Natural killer cell (primary cell): ENCODE measurements at regions not wholly inside any gene's neighbourhood (a gene's known extent, or its start where the extent isn't known, plus 50 kb on each side); places are given as distances from the start of the nearest gene placed in this dataset.

Source experiments
- ATAC-seq, 3 donors: fragments of 150-1000 bp in 2 of 3; fragments of 200-7000 bp in 1 of 3; cut with Tn5 transposase; 1 replicate in 1 of 3; 2 replicates in 2 of 3; pipeline ENCODE4 v1.10.0; 2021; ENCODE audit warnings: mild to moderate bottlenecking in 2 of 3, moderate library complexity in 2 of 3
- DNase-seq, 2 donors: peaks; one replicate each; pipeline versions ENCODE4 v3.0.0 to v3.0.0-alpha.2; 2013 to 2021; ENCODE audit warnings: mixed read lengths in 1 of 2
- H3K27ac ChIP-seq: one replicate; pipeline ENCODE4 v1.5.1; 2013; ENCODE audit warnings: mild to moderate bottlenecking, low read length
- H3K27me3 ChIP-seq: one replicate; pipeline ENCODE4 v1.6.1; 2013; ENCODE audit warnings: low read length; ENCODE audit not compliant: control insufficient read depth, insufficient read depth
- H3K36me3 ChIP-seq: one replicate; pipeline ENCODE4 v1.6.1; 2013; ENCODE audit warnings: low read length; ENCODE audit not compliant: control insufficient read depth, insufficient read depth
- H3K4me1 ChIP-seq: one replicate; pipeline ENCODE4 v1.6.1; 2013; ENCODE audit warnings: low read length; ENCODE audit not compliant: control insufficient read depth, insufficient read depth
- H3K4me3 ChIP-seq: one replicate; pipeline ENCODE4 v1.5.1; 2013; ENCODE audit warnings: low read length
- H3K9me3 ChIP-seq: one replicate; pipeline ENCODE4 v1.6.1; 2013; ENCODE audit warnings: low read length; ENCODE audit not compliant: control insufficient read depth, insufficient read depth
- H3K27ac Mint-ChIP-seq, 2 donors: one replicate each; pipeline ENCODE4 v1.8.0; 2022; ENCODE audit warnings: mild to moderate bottlenecking in 2 of 2, mixed read lengths in 2 of 2, moderate library complexity in 1 of 2
- H3K27me3 Mint-ChIP-seq, 2 donors: one replicate each; pipeline ENCODE4 v1.8.0; 2022; ENCODE audit warnings: low read depth in 2 of 2, mixed read lengths in 2 of 2
- H3K36me3 Mint-ChIP-seq: one replicate; pipeline ENCODE4 v1.8.0; 2022; ENCODE audit warnings: mixed read lengths
- H3K4me1 Mint-ChIP-seq, 2 donors: one replicate each; pipeline ENCODE4 v1.8.0; 2022; ENCODE audit warnings: mixed read lengths in 2 of 2
- H3K4me3 Mint-ChIP-seq: one replicate; pipeline ENCODE4 v1.8.0; 2022; ENCODE audit warnings: mild to moderate bottlenecking, moderate library complexity, mixed read lengths
- H3K9me3 Mint-ChIP-seq, 2 donors: one replicate each; pipeline ENCODE4 v1.8.0; 2022; ENCODE audit warnings: mixed read lengths in 2 of 2
- WGBS: methylation state at CpG from one replicate; pipeline ENCODE4 v1.1.7; 2013; ENCODE audit warnings: missing lambda C conversion rate; ENCODE audit not compliant: insufficient coverage; 5-methylcytosine and 5-hydroxymethylcytosine counted together
- intact Hi-C: fragments of 100-400 bp; cut with micrococcal nuclease; formaldehyde crosslinking; loops from one replicate; pipeline ENCODE4 v1.14.2; 2022
- TF ChIP-seq, protein P1 (sequence below): fragments of 200-600 bp; IDR thresholded peaks from one replicate; pipeline ENCODE4 v1.8.0; 2022; ENCODE audit warnings: antibody characterized with exemption

DNA sequence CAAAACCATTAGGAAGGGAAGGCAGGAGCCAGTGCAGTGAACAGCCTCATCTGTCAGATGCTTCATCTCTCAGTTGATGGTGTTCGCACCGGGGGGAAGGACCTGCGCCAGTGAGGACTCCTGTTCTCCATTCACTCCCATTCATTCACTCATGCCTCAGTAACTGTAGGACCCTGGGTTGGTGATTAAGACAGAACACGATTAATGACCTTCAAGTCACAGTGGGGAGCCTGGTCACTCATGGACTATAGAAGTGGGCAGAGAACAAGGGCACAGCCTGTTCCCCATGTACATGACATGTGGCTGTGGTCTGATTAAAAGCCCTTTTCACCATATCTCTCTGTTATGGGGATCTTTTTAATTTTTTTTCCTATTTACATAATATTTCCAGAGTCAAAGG lies 113.3 kb downstream of the RPS12 start:
- Mint-ChIP-seq H3K27me3 (peaks cover 8 to 26% of the 10 kb centered on the region in 2 donors), H3K9me3 (no peaks in the 10 kb centered on the region)
- no peak for ATAC-seq

DNA sequence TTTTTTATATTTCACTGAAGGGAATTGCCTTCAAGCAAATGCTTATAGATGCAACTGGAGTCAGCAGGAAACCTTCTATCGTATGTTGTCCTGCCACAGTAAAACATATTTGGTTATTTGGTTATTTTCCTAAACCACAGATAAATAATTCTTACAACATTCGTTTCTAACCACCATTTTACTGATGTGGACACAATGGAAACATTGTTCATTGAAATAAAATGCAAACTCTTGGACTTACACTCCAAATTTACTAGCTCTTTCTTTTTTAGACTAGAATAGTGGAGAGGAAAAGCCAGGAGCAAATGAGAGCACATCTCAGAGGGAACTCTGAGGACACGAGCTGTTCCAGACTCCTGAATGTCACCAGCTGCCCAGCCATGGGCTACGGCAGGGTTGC lies 114.8 kb downstream of the RPS12 start:
- DNase-seq, result no peak
- H3K9me3 ChIP-seq, result no peaks in the 10 kb centered on the region
- ATAC-seq, result no peak
- Mint-ChIP-seq H3K27me3 (peaks cover 10 to 36% of the 10 kb centered on the region in 2 donors), H3K36me3 (no peaks in the 10 kb centered on the region), H3K4me1 (no peaks in the 10 kb centered on the region), H3K9me3 (no peaks in the 10 kb centered on the region), H3K4me3 (no peak overlapping the region), H3K27ac (no peak overlapping the region)
- intact Hi-C loops, result no loop called here
- H3K36me3 ChIP-seq, result no peaks in the 10 kb centered on the region
- no peaks in the 10 kb centered on the region for H3K27me3 ChIP-seq
- TF ChIP-seq, protein P1, sequence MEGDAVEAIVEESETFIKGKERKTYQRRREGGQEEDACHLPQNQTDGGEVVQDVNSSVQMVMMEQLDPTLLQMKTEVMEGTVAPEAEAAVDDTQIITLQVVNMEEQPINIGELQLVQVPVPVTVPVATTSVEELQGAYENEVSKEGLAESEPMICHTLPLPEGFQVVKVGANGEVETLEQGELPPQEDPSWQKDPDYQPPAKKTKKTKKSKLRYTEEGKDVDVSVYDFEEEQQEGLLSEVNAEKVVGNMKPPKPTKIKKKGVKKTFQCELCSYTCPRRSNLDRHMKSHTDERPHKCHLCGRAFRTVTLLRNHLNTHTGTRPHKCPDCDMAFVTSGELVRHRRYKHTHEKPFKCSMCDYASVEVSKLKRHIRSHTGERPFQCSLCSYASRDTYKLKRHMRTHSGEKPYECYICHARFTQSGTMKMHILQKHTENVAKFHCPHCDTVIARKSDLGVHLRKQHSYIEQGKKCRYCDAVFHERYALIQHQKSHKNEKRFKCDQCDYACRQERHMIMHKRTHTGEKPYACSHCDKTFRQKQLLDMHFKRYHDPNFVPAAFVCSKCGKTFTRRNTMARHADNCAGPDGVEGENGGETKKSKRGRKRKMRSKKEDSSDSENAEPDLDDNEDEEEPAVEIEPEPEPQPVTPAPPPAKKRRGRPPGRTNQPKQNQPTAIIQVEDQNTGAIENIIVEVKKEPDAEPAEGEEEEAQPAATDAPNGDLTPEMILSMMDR, result no peak
- no peaks in the 10 kb centered on the region for H3K4me1 ChIP-seq
- no peak overlapping the region for H3K4me3 ChIP-seq
- H3K27ac ChIP-seq, result no peak overlapping the region
- 78% methylated on average over 3 of the region's 4 CpGs for WGBS

More for the DNA sequence above, 113.3 kb downstream of the RPS12 start:
- H3K36me3 Mint-ChIP-seq, result no peaks in the 10 kb centered on the region
- TF ChIP-seq, protein P1, result no peak
- H3K4me1 ChIP-seq, result no peaks in the 10 kb centered on the region
- H3K9me3 ChIP-seq, result no peaks in the 10 kb centered on the region
- H3K27me3 ChIP-seq, result no peaks in the 10 kb centered on the region
- 86% methylated on average over 4 of the region's 4 CpGs for WGBS
- no peaks in the 10 kb centered on the region for H3K36me3 ChIP-seq
- no peak for DNase-seq
- intact Hi-C loops, result no loop called here
- no peak overlapping the region for H3K4me3 Mint-ChIP-seq
- H3K4me1 Mint-ChIP-seq, result no peaks in the 10 kb centered on the region
- no peak overlapping the region for H3K4me3 ChIP-seq
- H3K27ac Mint-ChIP-seq, result no peak overlapping the region
- H3K27ac ChIP-seq, result no peak overlapping the region

- intact Hi-C loops, result no loop called here
- Histone ChIP-seq H3K36me3 (no peaks in the 10 kb centered on the region), H3K27me3 (no peaks in the 10 kb centered on the region), H3K27ac (no peak overlapping the region), H3K4me1 (no peaks in the 10 kb centered on the region), H3K4me3 (no peak overlapping the region), H3K9me3 (no peaks in the 10 kb centered on the region)
- no peaks in the 10 kb centered on the region for H3K4me1 Mint-ChIP-seq
- no peak overlapping the region for H3K27ac Mint-ChIP-seq
- no peak overlapping the region for H3K4me3 Mint-ChIP-seq
- TF ChIP-seq, protein P1, result no peak
- 69% methylated on average over 6 of the region's 6 CpGs for WGBS
- H3K27me3 Mint-ChIP-seq, result peaks cover 13 to 34% of the 10 kb centered on the region in 2 donors
- no peaks in the 10 kb centered on the region for H3K36me3 Mint-ChIP-seq
- no peak for ATAC-seq
- H3K9me3 Mint-ChIP-seq, result no peaks in the 10 kb centered on the region
- no peak for DNase-seq
Measured at GRCh38 chr6:132931313-132931712, 116.9 kb downstream of the RPS12 start.

DNA sequence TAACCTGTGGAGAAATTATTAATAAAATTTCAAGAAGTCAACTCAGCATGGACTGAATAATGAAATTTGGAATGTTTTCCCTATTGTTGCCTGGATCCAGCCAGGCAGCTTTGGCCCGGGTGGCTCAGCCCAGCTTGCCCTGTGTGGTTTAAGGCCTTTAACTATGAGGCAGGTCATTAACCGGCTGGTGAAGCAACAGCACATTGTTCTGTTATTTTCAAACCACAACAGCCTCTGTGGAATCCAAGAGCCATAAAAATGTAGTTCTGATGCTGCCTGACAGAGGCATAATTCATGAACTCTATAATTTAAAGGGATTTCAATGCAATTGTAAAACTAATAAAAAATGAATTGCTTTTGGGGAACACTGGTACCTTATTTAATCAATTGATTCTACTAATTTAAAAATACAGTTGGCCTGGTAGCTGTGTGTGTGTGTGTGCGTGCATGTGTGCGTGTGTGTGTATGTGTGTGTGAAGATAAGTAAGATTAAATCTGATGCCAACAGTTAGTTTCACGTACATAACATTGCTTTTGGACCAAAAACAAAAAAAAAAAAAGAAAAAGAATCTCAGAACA lies 117.7 kb downstream of the RPS12 start:
- H3K9me3 Mint-ChIP-seq, result no peaks in the 10 kb centered on the region
- intact Hi-C loops, result no loop called here
- DNase-seq (no peak), ATAC-seq (no peak)
- Histone ChIP-seq H3K27me3 (no peaks in the 10 kb centered on the region), H3K4me1 (no peaks in the 10 kb centered on the region), H3K27ac (no peak overlapping the region), H3K4me3 (no peak overlapping the region), H3K9me3 (no peaks in the 10 kb centered on the region), H3K36me3 (no peaks in the 10 kb centered on the region)
- 60% methylated on average over 5 of the region's 5 CpGs for WGBS
- H3K27ac Mint-ChIP-seq, result no peak overlapping the region
- TF ChIP-seq, protein P1, result no peak
- H3K27me3 Mint-ChIP-seq, result peaks cover 13 to 32% of the 10 kb centered on the region in 2 donors
- H3K4me1 Mint-ChIP-seq, result no peaks in the 10 kb centered on the region
- H3K36me3 Mint-ChIP-seq, result no peaks in the 10 kb centered on the region
- no peak overlapping the region for H3K4me3 Mint-ChIP-seq
